OCI-LY1 (cell line): ENCODE measurements at regions not wholly inside any gene's neighbourhood (a gene's known extent, or its start where the extent isn't known, plus 50 kb on each side); places are given as distances from the start of the nearest gene placed in this dataset.

ENCODE experiments used
- H2AFZ ChIP-seq: fragments of 200-600 bp; sonication (generic), shearing (Covaris generic); 2 replicates; pipeline ENCODE4 v1.6.0; 2014; ENCODE audit warnings: antibody characterized with exemption, mild to moderate bottlenecking, low read length
- H3F3A ChIP-seq: fragments of 200-600 bp; sonication (generic), shearing (Covaris generic); 2 replicates; pipeline ENCODE4 v1.6.0; 2014; ENCODE audit warnings: mild to moderate bottlenecking, antibody characterized with exemption, low read length, moderate library complexity; ENCODE audit not compliant: insufficient read depth
- H3K27ac ChIP-seq: fragments of 200-600 bp; sonication (generic); 2 replicates; pipeline ENCODE4 v1.5.1; 2014; ENCODE audit warnings: low read length, mixed run types, mild to moderate bottlenecking, low read depth; ENCODE audit not compliant: poor library complexity, severe bottlenecking
- H3K27me3 ChIP-seq: fragments of 200-600 bp; sonication (generic); 2 replicates; pipeline ENCODE4 v1.6.0; 2014; ENCODE audit warnings: antibody characterized with exemption, mild to moderate bottlenecking, low read length, moderate library complexity; ENCODE audit not compliant: insufficient read depth
- H3K36me3 ChIP-seq: fragments of 200-600 bp; sonication (generic); 2 replicates; pipeline ENCODE4 v1.6.1; 2014; ENCODE audit warnings: mild to moderate bottlenecking, antibody characterized with exemption, low read length, moderate library complexity, mixed read lengths; ENCODE audit not compliant: insufficient read depth
- H3K4me1 ChIP-seq: fragments of 200-600 bp; sonication (generic); 2 replicates; pipeline ENCODE4 v1.5.1; 2014; ENCODE audit warnings: mild to moderate bottlenecking, low read length, moderate library complexity; ENCODE audit not compliant: insufficient read depth, severe bottlenecking
- H3K4me2 ChIP-seq: fragments of 200-600 bp; sonication (generic), shearing (Covaris generic); 2 replicates; pipeline ENCODE4 v1.6.1; 2014; ENCODE audit warnings: low read length
- H3K4me3 ChIP-seq: fragments of 200-600 bp; sonication (generic); 2 replicates; pipeline ENCODE4 v1.5.1; 2014; ENCODE audit warnings: low read length, low read depth, mild to moderate bottlenecking, mixed read lengths; ENCODE audit not compliant: poor library complexity, severe bottlenecking
- H3K79me2 ChIP-seq: fragments of 200-600 bp; shearing (Covaris generic); 2 replicates; pipeline ENCODE4 v1.6.1; 2016; ENCODE audit warnings: mixed run types, low read length, mixed read lengths; ENCODE audit not compliant: insufficient read depth
- H3K9ac ChIP-seq: fragments of 200-600 bp; sonication (generic), shearing (Covaris generic); 2 replicates; pipeline ENCODE4 v1.6.1; 2014; ENCODE audit warnings: mild to moderate bottlenecking, low read length, mixed read lengths
- H3K9me2 ChIP-seq: fragments of 200-600 bp; sonication (generic), shearing (Covaris generic); 2 replicates; pipeline ENCODE4 v1.6.1; 2014; ENCODE audit warnings: low read depth, mild to moderate bottlenecking, low read length, mixed read lengths
- H3K9me3 ChIP-seq: fragments of 200-600 bp; shearing (Covaris generic); 2 replicates; pipeline ENCODE4 v1.6.1; 2014; ENCODE audit warnings: low read length, mixed read lengths
- H4K20me1 ChIP-seq: fragments of 200-600 bp; sonication (generic), shearing (Covaris generic); 2 replicates; pipeline ENCODE4 v1.6.0; 2016; ENCODE audit warnings: mild to moderate bottlenecking, low read length; ENCODE audit not compliant: insufficient read depth
- EZH2 ChIP-seq: fragments of 200-600 bp; sonication (generic), shearing (Covaris generic); IDR thresholded peaks from 2 replicates; pipeline ENCODE4 v1.8.0; 2017; ENCODE audit warnings: borderline replicate concordance, mixed run types, mild to moderate bottlenecking, antibody characterized with exemption, low read length, moderate library complexity, mixed read lengths
- TF ChIP-seq, protein P1 (sequence below): fragments of 200-600 bp; sonication (generic), shearing (Covaris generic); IDR thresholded peaks from 2 replicates; pipeline ENCODE4 v1.5.1; 2017; ENCODE audit warnings: mild to moderate bottlenecking, antibody characterized with exemption, low read length, moderate library complexity, mixed read lengths

DNA sequence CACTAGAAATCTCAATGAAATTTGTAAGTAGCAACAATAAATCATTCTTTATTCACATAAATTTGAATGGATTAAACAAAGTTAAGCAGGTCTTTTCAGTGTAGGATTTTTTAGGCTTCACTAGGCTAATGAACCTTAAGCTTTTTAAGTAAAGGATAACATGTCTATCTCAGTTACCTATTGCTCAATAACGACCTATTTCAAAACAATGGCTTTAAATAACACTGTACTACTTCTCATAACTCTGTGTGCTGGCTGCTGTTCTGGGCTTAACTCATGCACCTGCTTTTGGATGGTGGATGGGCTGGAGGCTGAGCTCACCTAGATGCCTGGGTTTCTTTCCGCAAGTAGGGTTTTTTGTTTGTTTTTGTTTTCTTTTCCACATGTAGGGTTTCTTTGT, 495.0 kb upstream of the SLIT2 start:
- Histone ChIP-seq H3K9me3 (no peaks in the 10 kb centered on the region), H3F3A (no peaks in the 10 kb centered on the region)
- TF ChIP-seq, protein P1, sequence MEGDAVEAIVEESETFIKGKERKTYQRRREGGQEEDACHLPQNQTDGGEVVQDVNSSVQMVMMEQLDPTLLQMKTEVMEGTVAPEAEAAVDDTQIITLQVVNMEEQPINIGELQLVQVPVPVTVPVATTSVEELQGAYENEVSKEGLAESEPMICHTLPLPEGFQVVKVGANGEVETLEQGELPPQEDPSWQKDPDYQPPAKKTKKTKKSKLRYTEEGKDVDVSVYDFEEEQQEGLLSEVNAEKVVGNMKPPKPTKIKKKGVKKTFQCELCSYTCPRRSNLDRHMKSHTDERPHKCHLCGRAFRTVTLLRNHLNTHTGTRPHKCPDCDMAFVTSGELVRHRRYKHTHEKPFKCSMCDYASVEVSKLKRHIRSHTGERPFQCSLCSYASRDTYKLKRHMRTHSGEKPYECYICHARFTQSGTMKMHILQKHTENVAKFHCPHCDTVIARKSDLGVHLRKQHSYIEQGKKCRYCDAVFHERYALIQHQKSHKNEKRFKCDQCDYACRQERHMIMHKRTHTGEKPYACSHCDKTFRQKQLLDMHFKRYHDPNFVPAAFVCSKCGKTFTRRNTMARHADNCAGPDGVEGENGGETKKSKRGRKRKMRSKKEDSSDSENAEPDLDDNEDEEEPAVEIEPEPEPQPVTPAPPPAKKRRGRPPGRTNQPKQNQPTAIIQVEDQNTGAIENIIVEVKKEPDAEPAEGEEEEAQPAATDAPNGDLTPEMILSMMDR, result no peak
- TF ChIP-seq EZH2, result no peak

DNA sequence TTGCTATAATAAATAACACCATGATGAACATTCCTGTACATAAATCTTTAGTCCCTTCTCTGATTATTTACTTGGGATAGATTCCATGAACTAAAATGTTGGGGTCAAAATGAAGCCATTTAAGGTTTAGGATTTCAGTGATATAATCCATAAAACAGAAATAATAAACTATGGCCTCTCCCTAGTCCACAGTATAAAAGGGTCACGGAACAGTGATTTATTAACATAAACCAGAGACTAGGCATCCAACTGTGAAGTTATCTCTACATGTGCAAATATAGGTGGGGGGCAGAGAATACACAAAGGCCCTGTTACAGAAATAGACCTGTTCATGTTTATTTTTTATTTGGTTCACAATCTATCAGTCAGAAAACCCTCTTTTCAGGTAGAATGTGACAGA, 499.1 kb upstream of the SLIT2 start:
- no peak overlapping the region for H2AFZ ChIP-seq
- H3K4me1 ChIP-seq, result no peaks in the 10 kb centered on the region
- no peaks in the 10 kb centered on the region for H3K79me2 ChIP-seq
- no peak overlapping the region for H3K4me2 ChIP-seq
- no peaks in the 10 kb centered on the region for H3K9me3 ChIP-seq
- H4K20me1 ChIP-seq, result no peaks in the 10 kb centered on the region
- H3K36me3 ChIP-seq, result no peaks in the 10 kb centered on the region
- no peak overlapping the region for H3K27ac ChIP-seq
- H3K4me3 ChIP-seq, result no peak overlapping the region
- no peaks in the 10 kb centered on the region for H3K9me2 ChIP-seq
- no peaks in the 10 kb centered on the region for H3K27me3 ChIP-seq
- no peaks in the 10 kb centered on the region for H3F3A ChIP-seq
- TF ChIP-seq, protein P1, result no peak
- no peak for TF ChIP-seq EZH2
- H3K9ac ChIP-seq, result no peak overlapping the region

More for the DNA sequence above, 495.0 kb upstream of the SLIT2 start:
- no peaks in the 10 kb centered on the region for H3K79me2 ChIP-seq
- no peak overlapping the region for H3K9ac ChIP-seq
- H3K4me2 ChIP-seq, result no peak overlapping the region
- H2AFZ ChIP-seq, result no peak overlapping the region
- H3K27me3 ChIP-seq, result no peaks in the 10 kb centered on the region
- H4K20me1 ChIP-seq, result no peaks in the 10 kb centered on the region
- no peaks in the 10 kb centered on the region for H3K9me2 ChIP-seq
- no peaks in the 10 kb centered on the region for H3K36me3 ChIP-seq
- no peak overlapping the region for H3K4me3 ChIP-seq
- H3K27ac ChIP-seq, result no peak overlapping the region
- no peaks in the 10 kb centered on the region for H3K4me1 ChIP-seq

DNA sequence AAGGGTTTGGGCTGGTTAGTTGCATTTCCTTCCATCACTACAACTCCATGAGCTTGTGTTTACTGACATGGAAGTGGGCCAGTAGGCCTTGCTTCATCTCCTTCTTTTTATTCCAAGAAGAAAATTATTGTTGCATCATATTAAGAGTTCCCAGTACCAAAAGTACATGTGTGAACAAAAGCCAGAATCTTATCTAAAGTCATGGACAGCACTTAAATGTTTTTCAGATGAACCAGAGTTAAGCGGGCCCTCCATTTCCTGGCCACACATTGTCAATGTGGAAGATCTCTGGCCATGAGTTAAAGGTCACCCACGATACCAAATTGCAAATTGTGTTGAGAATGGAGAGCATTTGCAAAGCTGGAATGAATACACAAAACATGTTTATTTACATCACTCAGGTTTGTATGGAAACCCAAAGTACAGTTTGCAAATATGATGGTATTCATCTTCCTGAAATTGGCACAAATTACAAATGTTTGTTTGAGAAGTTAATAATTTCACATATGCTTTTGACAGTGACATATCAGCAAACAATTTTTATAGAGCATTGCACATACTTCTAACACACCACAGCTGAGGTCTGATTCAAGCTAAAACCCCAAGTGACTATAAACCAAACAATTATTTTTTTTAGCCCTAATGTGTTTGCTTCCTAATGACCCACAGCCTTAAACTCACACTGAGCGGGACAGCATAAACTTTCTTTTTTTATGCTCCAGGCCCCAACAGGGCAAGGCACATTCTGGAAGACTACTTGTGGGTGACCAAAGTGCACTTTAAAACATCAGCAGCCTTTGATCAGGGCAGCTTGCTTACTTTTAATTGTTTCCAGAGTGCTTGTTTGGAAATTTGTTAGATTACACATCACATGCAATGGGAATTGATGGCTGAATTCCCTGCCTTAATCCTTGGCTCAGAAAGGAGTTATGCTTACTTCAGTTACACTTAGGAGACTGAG, 502.9 kb upstream of the SLIT2 start:
- Histone ChIP-seq H3F3A (no peaks in the 10 kb centered on the region), H3K9me2 (no peaks in the 10 kb centered on the region), H4K20me1 (no peaks in the 10 kb centered on the region), H3K9ac (no peak overlapping the region), H3K27me3 (no peaks in the 10 kb centered on the region), H3K36me3 (no peaks in the 10 kb centered on the region), H3K4me2 (no peak overlapping the region), H3K9me3 (no peaks in the 10 kb centered on the region), H3K4me1 (no peaks in the 10 kb centered on the region), H3K79me2 (no peaks in the 10 kb centered on the region), H3K27ac (no peak overlapping the region), H3K4me3 (no peak overlapping the region), H2AFZ (no peak overlapping the region)
- TF ChIP-seq, protein P1, result no peak
- TF ChIP-seq EZH2, result no peak
